Mesenchymal stem cell (in vitro differentiated cells and primary cell): ENCODE measurements at regions not wholly inside any gene's neighbourhood (a gene's known extent, or its start where the extent isn't known, plus 50 kb on each side); places are given as distances from the start of the nearest gene placed in this dataset.
"Not testable (repeated sequence)": the region's sequence is repeated elsewhere in the genome, so short reads cannot be mapped to it uniquely, and the experiment has no call there.

Experiments
- DNase-seq: peaks from one replicate; pipeline ENCODE4 v3.0.0-alpha.2; 2013
- H2AFZ ChIP-seq: one replicate; pipeline ENCODE4 v1.6.1; 2013; ENCODE audit warnings: low read depth, mild to moderate bottlenecking, control low read depth, inconsistent platforms, low read length, moderate library complexity
- H2AK5ac ChIP-seq: 2 replicates; pipeline ENCODE4 v1.6.1; 2013; ENCODE audit warnings: low read length, moderate library complexity, mild to moderate bottlenecking, inconsistent platforms; ENCODE audit not compliant: severe bottlenecking
- H2BK120ac ChIP-seq: one replicate; pipeline ENCODE4 v1.6.1; 2013; ENCODE audit warnings: low read depth, mild to moderate bottlenecking, inconsistent platforms, low read length, moderate library complexity
- H2BK12ac ChIP-seq, 2 experiments: one replicate each; pipeline ENCODE4 v1.6.1; 2013; ENCODE audit warnings: inconsistent platforms in 2 of 2, low read length in 2 of 2, mild to moderate bottlenecking in 2 of 2, moderate library complexity in 2 of 2, control low read depth in 1 of 2
- H2BK15ac ChIP-seq: one replicate; pipeline ENCODE4 v1.6.1; 2013; ENCODE audit warnings: mild to moderate bottlenecking, low read depth, inconsistent platforms; ENCODE audit not compliant: poor library complexity, severe bottlenecking
- H2BK5ac ChIP-seq: 2 replicates; pipeline ENCODE4 v1.6.1; 2013; ENCODE audit warnings: low read depth, mild to moderate bottlenecking, low read length, control low read depth, inconsistent platforms; ENCODE audit not compliant: poor library complexity, severe bottlenecking
- H3K14ac ChIP-seq, 2 experiments: one replicate each; pipeline ENCODE4 v1.6.1; 2013; ENCODE audit warnings: inconsistent platforms in 2 of 2, low read length in 2 of 2, control low read depth in 1 of 2, mild to moderate bottlenecking in 1 of 2, moderate library complexity in 1 of 2
- H3K18ac ChIP-seq, 2 experiments: one replicate each; pipeline ENCODE4 v1.6.1; 2013; ENCODE audit warnings: inconsistent platforms in 2 of 2, low read length in 2 of 2, control low read depth in 1 of 2, low read depth in 1 of 2, mild to moderate bottlenecking in 1 of 2
- H3K23ac ChIP-seq, 2 experiments: one replicate each; pipeline ENCODE4 v1.6.1; 2013; ENCODE audit warnings: inconsistent platforms in 2 of 2, low read length in 2 of 2, mild to moderate bottlenecking in 2 of 2, moderate library complexity in 2 of 2, control low read depth in 1 of 2
- H3K27ac ChIP-seq: 2 replicates; pipeline ENCODE4 v1.5.1; 2013; ENCODE audit warnings: mild to moderate bottlenecking, moderate library complexity, low read length, control low read depth, inconsistent platforms; ENCODE audit not compliant: poor library complexity, severe bottlenecking
- H3K27me3 ChIP-seq, 2 experiments: 2 replicates each; pipeline versions ENCODE4 v1.6.1 to v1.7.0; 2013; ENCODE audit warnings: low read length in 2 of 2, mild to moderate bottlenecking in 2 of 2, moderate library complexity in 2 of 2, control low read depth in 1 of 2, inconsistent platforms in 1 of 2; ENCODE audit not compliant: control insufficient read depth in 1 of 2, insufficient read depth in 1 of 2
- H3K36me3 ChIP-seq, 2 experiments: 2 replicates each; pipeline versions ENCODE4 v1.6.1 to v1.7.0; 2013; ENCODE audit warnings: low read length in 2 of 2, control low read depth in 1 of 2, inconsistent platforms in 1 of 2, low read depth in 1 of 2, mild to moderate bottlenecking in 1 of 2; ENCODE audit not compliant: insufficient read depth in 2 of 2, control insufficient read depth in 1 of 2
- H3K4ac ChIP-seq, 2 experiments: one replicate each; pipeline ENCODE4 v1.6.1; 2013; ENCODE audit warnings: inconsistent platforms in 2 of 2, low read length in 2 of 2, mild to moderate bottlenecking in 2 of 2, moderate library complexity in 2 of 2, control low read depth in 1 of 2, low read depth in 1 of 2
- H3K4me1 ChIP-seq: 2 replicates; pipeline ENCODE4 v1.6.1; 2013; ENCODE audit warnings: low read depth, low read length, control low read depth; ENCODE audit not compliant: control insufficient read depth, insufficient read depth
- H3K4me2 ChIP-seq: 2 replicates; pipeline ENCODE4 v1.6.1; 2013; ENCODE audit warnings: low read length, mild to moderate bottlenecking, inconsistent platforms; ENCODE audit not compliant: poor library complexity, severe bottlenecking
- H3K4me3 ChIP-seq, 2 experiments: 2 replicates each; pipeline versions ENCODE4 v1.5.1 to v1.7.0; 2013; ENCODE audit warnings: low read length in 2 of 2, mild to moderate bottlenecking in 2 of 2, control low read depth in 1 of 2, low read depth in 1 of 2; ENCODE audit not compliant: insufficient read depth in 1 of 2
- H3K79me1 ChIP-seq: replicated peaks from 2 replicates; pipeline ENCODE4 v1.6.1; 2013; ENCODE audit warnings: mild to moderate bottlenecking, control low read depth, low read length, inconsistent platforms; ENCODE audit not compliant: poor library complexity, severe bottlenecking
- H3K9ac ChIP-seq: 2 replicates; pipeline ENCODE4 v1.7.0; 2013; ENCODE audit warnings: mild to moderate bottlenecking, low read length, moderate library complexity
- H3K9me3 ChIP-seq: 2 replicates; pipeline ENCODE4 v1.7.0; 2013; ENCODE audit warnings: mild to moderate bottlenecking, low read length; ENCODE audit not compliant: control insufficient read depth
- H4K8ac ChIP-seq: one replicate; pipeline ENCODE4 v1.6.1; 2013; ENCODE audit warnings: inconsistent platforms, mild to moderate bottlenecking, low read length, moderate library complexity
- H4K91ac ChIP-seq: one replicate; pipeline ENCODE4 v1.6.1; 2013; ENCODE audit warnings: mild to moderate bottlenecking, low read length, inconsistent platforms
- WGBS: methylation state at CpG from one replicate; pipeline ENCODE4 v1.1.7; 2013; ENCODE audit warnings: mixed read lengths; 5-methylcytosine and 5-hydroxymethylcytosine counted together

- H3K9me3 ChIP-seq: no peaks in the 10 kb centered on the region
- no peak overlapping the region for H4K91ac ChIP-seq
- H2BK12ac ChIP-seq: peak overlapping the region in 1 of 2 experiments; percentile 65
- no peaks in the 10 kb centered on the region for H3K36me3 ChIP-seq
- H3K18ac ChIP-seq: no peak overlapping the region
- no peaks in the 10 kb centered on the region for H3K79me1 ChIP-seq
- 66% methylated on average over 4 of the region's 6 CpGs for WGBS
- no peak overlapping the region for H2AFZ ChIP-seq
- no peak overlapping the region for H2BK15ac ChIP-seq
- no peak overlapping the region for H3K4ac ChIP-seq
- H3K4me3 ChIP-seq: no peak overlapping the region
- no peak overlapping the region for H3K23ac ChIP-seq
- H4K8ac ChIP-seq: no peak overlapping the region
- peak; percentile 69 for DNase-seq
- H3K4me2 ChIP-seq: no peak overlapping the region
- H2BK120ac ChIP-seq: no peak overlapping the region
- peak overlapping the region; percentile 83 for H3K9ac ChIP-seq
- H3K27me3 ChIP-seq: no peaks in the 10 kb centered on the region
- H2AK5ac ChIP-seq: no peak overlapping the region
- no peak overlapping the region for H3K27ac ChIP-seq
- no peak overlapping the region for H3K14ac ChIP-seq
- no peak overlapping the region for H2BK5ac ChIP-seq
- H3K4me1 ChIP-seq: peaks cover 24% of the 10 kb centered on the region
Measured at GRCh38 chr1:203559523-203559922, 65.6 kb downstream of the OPTC start.

GRCh38 chr1:203561761-203562160 is 64.9 kb upstream of the ATP2B4 start:
- not testable (repeated sequence) for H4K91ac ChIP-seq, H3K9ac ChIP-seq, H2BK5ac ChIP-seq, H3K4me2 ChIP-seq, H2AFZ ChIP-seq, H3K4ac ChIP-seq, H3K27me3 ChIP-seq, H3K27ac ChIP-seq, H2BK120ac ChIP-seq, H3K9me3 ChIP-seq, H3K4me3 ChIP-seq, H3K18ac ChIP-seq, H3K79me1 ChIP-seq, H2AK5ac ChIP-seq, H3K36me3 ChIP-seq, H3K23ac ChIP-seq, H4K8ac ChIP-seq, H2BK15ac ChIP-seq, H3K14ac ChIP-seq, DNase-seq, H2BK12ac ChIP-seq
- WGBS: 95% methylated on average over 1 of the region's 1 CpG
- peaks cover 10% of the 10 kb centered on the region for H3K4me1 ChIP-seq

- Histone ChIP-seq H3K4me2 (no peak overlapping the region), H2AK5ac (no peak overlapping the region), H3K4ac (no peak overlapping the region), H2BK12ac (no peak overlapping the region), H4K8ac (no peak overlapping the region), H2BK5ac (no peak overlapping the region), H3K4me1 (peaks cover 5% of the 10 kb centered on the region), H3K9me3 (no peaks in the 10 kb centered on the region), H3K36me3 (no peaks in the 10 kb centered on the region), H3K9ac (peak overlapping the region; percentile 35), H3K27me3 (no peaks in the 10 kb centered on the region), H3K4me3 (no peak overlapping the region), H3K18ac (no peak overlapping the region), H3K23ac (no peak overlapping the region), H3K27ac (no peak overlapping the region), H3K79me1 (no peaks in the 10 kb centered on the region), H3K14ac (no peak overlapping the region), H4K91ac (no peak overlapping the region), H2AFZ (no peak overlapping the region), H2BK15ac (no peak overlapping the region), H2BK120ac (no peak overlapping the region)
- 92% methylated on average over 1 of the region's 2 CpGs for WGBS
- no peak for DNase-seq
Measured at GRCh38 chr1:203563291-203563690, 63.3 kb upstream of the ATP2B4 start.

- Histone ChIP-seq H4K91ac (no peak overlapping the region), H2BK12ac (no peak overlapping the region), H3K18ac (no peak overlapping the region), H3K27ac (no peak overlapping the region), H3K4me1 (peaks cover 1% of the 10 kb centered on the region), H3K9ac (no peak overlapping the region), H2AK5ac (no peak overlapping the region), H4K8ac (no peak overlapping the region), H3K4me2 (no peak overlapping the region), H2AFZ (no peak overlapping the region), H3K4ac (no peak overlapping the region), H3K36me3 (no peaks in the 10 kb centered on the region), H2BK120ac (no peak overlapping the region), H3K79me1 (no peaks in the 10 kb centered on the region), H2BK5ac (no peak overlapping the region), H3K14ac (no peak overlapping the region), H2BK15ac (no peak overlapping the region), H3K23ac (no peak overlapping the region), H3K4me3 (no peak overlapping the region), H3K27me3 (no peaks in the 10 kb centered on the region), H3K9me3 (no peaks in the 10 kb centered on the region)
- 85% methylated on average over 5 of the region's 5 CpGs for WGBS
- no peak for DNase-seq
Measured at GRCh38 chr1:203564024-203564423, 62.6 kb upstream of the ATP2B4 start.
